PC-9 (cell line): ENCODE measurements at regions not wholly inside any gene's neighbourhood (a gene's known extent, or its start where the extent isn't known, plus 50 kb on each side); places are given as distances from the start of the nearest gene placed in this dataset.

ENCODE experiments used
- BruUV-seq: library from RNA; stranded (reverse); fragments of 400-500 nt; replicated peaks from 2 replicates; lab custom pipeline; 2021; lab: Mats Ljungman, UMichigan
- CTCF ChIA-PET: fragments of 300-600 bp; sonication (Branson Sonifier 250); formaldehyde crosslinking; loops from one replicate; lab custom pipeline; 2022; ENCODE audit warnings: antibody characterized with exemption; lab: Charles Lee
- POLR2A ChIA-PET: fragments of 300-600 bp; sonication (Branson Sonifier 250); formaldehyde crosslinking; loops from one replicate; lab custom pipeline; 2022; ENCODE audit warnings: antibody characterized with exemption; ENCODE audit not compliant: unreplicated experiment; lab: Charles Lee
- DNase-seq, 2 experiments: peaks; one replicate each; pipeline versions ENCODE4 v3.0.0 to v3.0.0-alpha.2; 2015 to 2022; ENCODE audit warnings: mixed read lengths in 1 of 2
- H2AFZ ChIP-seq: fragments of 200-600 bp; sonication (generic); 2 replicates; pipeline ENCODE4 v1.8.1; 2017; ENCODE audit warnings: antibody characterized with exemption
- H3F3A ChIP-seq: fragments of 200-600 bp; sonication (generic); 2 replicates; pipeline ENCODE4 v1.8.1; 2017; ENCODE audit warnings: antibody characterized with exemption, mild to moderate bottlenecking, low read depth; ENCODE audit not compliant: insufficient read depth
- H3K27ac ChIP-seq: fragments of 200-600 bp; sonication (generic); 2 replicates; pipeline ENCODE4 v1.6.1; 2016; ENCODE audit warnings: mixed run types
- H3K27me3 ChIP-seq: fragments of 200-600 bp; sonication (generic); 2 replicates; pipeline ENCODE4 v1.6.1; 2016; ENCODE audit warnings: low read depth, mixed run types; ENCODE audit not compliant: insufficient read depth
- H3K36me3 ChIP-seq: fragments of 200-600 bp; sonication (generic); 2 replicates; pipeline ENCODE4 v1.6.1; 2016; ENCODE audit warnings: low read depth, mixed run types
- H3K4me1 ChIP-seq: fragments of 200-600 bp; sonication (generic); replicated peaks from 2 replicates; pipeline ENCODE4 v1.6.1; 2016; ENCODE audit warnings: mixed run types; ENCODE audit not compliant: insufficient read depth
- H3K4me2 ChIP-seq: fragments of 200-600 bp; sonication (generic); 2 replicates; pipeline ENCODE4 v1.6.1; 2017; ENCODE audit warnings: mixed run types
- H3K4me3 ChIP-seq: fragments of 200-600 bp; sonication (generic); 2 replicates; pipeline ENCODE4 v1.6.1; 2016; ENCODE audit warnings: mixed run types
- H3K79me2 ChIP-seq: fragments of 200-600 bp; sonication (generic); 2 replicates; pipeline ENCODE4 v1.6.1; 2017; ENCODE audit warnings: low read depth, mixed run types
- H3K9me2 ChIP-seq: fragments of 200-600 bp; sonication (generic); 2 replicates; pipeline ENCODE4 v1.8.1; 2017; ENCODE audit warnings: mild to moderate bottlenecking; ENCODE audit not compliant: insufficient read depth
- H3K9me3 ChIP-seq: fragments of 200-600 bp; sonication (generic); 2 replicates; pipeline ENCODE4 v1.8.1; 2016; ENCODE audit warnings: low read depth; ENCODE audit not compliant: insufficient read depth
- H4K20me1 ChIP-seq: fragments of 200-600 bp; sonication (generic); 2 replicates; pipeline ENCODE4 v1.8.1; 2017; ENCODE audit not compliant: insufficient read depth
- CTCF ChIP-seq: fragments of 200-600 bp; sonication (generic); conservative IDR thresholded peaks from 2 replicates; pipeline ENCODE4 v1.6.1; 2017; ENCODE audit warnings: mixed run types, antibody characterized with exemption, mild to moderate bottlenecking, moderate library complexity
- EZH2 ChIP-seq: fragments of 200-600 bp; sonication (generic); IDR thresholded peaks from 2 replicates; pipeline ENCODE4 v1.8.0; 2017; ENCODE audit warnings: antibody characterized with exemption, low read depth
- intact Hi-C: fragments of 100-400 bp; cut with micrococcal nuclease; formaldehyde crosslinking; loops from one replicate; pipeline ENCODE4 v1.10.0; 2022; ENCODE audit not compliant: unreplicated experiment

GRCh38 chr4:111883557-111883999 is 261.7 kb upstream of the FAM241A start:
- no TSS peak for BruUV-seq
- Histone ChIP-seq H4K20me1 (no peaks in the 10 kb centered on the region), H3K9me3 (no peaks in the 10 kb centered on the region), H3K4me2 (no peak overlapping the region), H3K4me1 (no peaks in the 10 kb centered on the region), H2AFZ (no peak overlapping the region), H3K27ac (no peak overlapping the region), H3K4me3 (no peak overlapping the region), H3K27me3 (no peaks in the 10 kb centered on the region), H3F3A (no peaks in the 10 kb centered on the region), H3K9me2 (no peaks in the 10 kb centered on the region), H3K79me2 (no peaks in the 10 kb centered on the region), H3K36me3 (no peaks in the 10 kb centered on the region)
- TF ChIP-seq EZH2: no peak
- TF ChIP-seq CTCF: no peak
- intact Hi-C loops: no loop called here
- no peak for DNase-seq
- ChIA-PET POLR2A (no interaction called here), CTCF (no interaction called here)

- intact Hi-C loops: no loop called here
- no TSS peak for BruUV-seq
- ChIA-PET POLR2A (no interaction called here), CTCF (no interaction called here)
- Histone ChIP-seq H3F3A (no peaks in the 10 kb centered on the region), H3K9me3 (no peaks in the 10 kb centered on the region), H3K27ac (no peak overlapping the region), H2AFZ (no peak overlapping the region), H4K20me1 (no peaks in the 10 kb centered on the region), H3K36me3 (no peaks in the 10 kb centered on the region), H3K27me3 (no peaks in the 10 kb centered on the region), H3K9me2 (no peaks in the 10 kb centered on the region), H3K4me2 (no peak overlapping the region), H3K79me2 (no peaks in the 10 kb centered on the region), H3K4me3 (no peak overlapping the region), H3K4me1 (no peaks in the 10 kb centered on the region)
- no peak for TF ChIP-seq CTCF
- no peak for TF ChIP-seq EZH2
- DNase-seq: no peak
Observed at GRCh38 chr4:111890412-111890811, 254.8 kb upstream of the FAM241A start.

GRCh38 chr4:111905511-111905910 is 239.7 kb upstream of the FAM241A start:
- H3K27ac ChIP-seq: no peak overlapping the region
- H3K36me3 ChIP-seq: no peaks in the 10 kb centered on the region
- H3K9me2 ChIP-seq: no peaks in the 10 kb centered on the region
- no TSS peak for BruUV-seq
- H3K27me3 ChIP-seq: no peaks in the 10 kb centered on the region
- H2AFZ ChIP-seq: no peak overlapping the region
- H3K4me1 ChIP-seq: no peaks in the 10 kb centered on the region
- POLR2A ChIA-PET: no interaction called here
- CTCF ChIA-PET: no interaction called here
- H3K79me2 ChIP-seq: no peaks in the 10 kb centered on the region
- DNase-seq: no peak
- no peaks in the 10 kb centered on the region for H3K9me3 ChIP-seq
- no peaks in the 10 kb centered on the region for H4K20me1 ChIP-seq
- no peak overlapping the region for H3K4me2 ChIP-seq
- TF ChIP-seq EZH2 (no peak), CTCF (no peak)
- no peak overlapping the region for H3K4me3 ChIP-seq
- intact Hi-C loops: no loop called here
- no peaks in the 10 kb centered on the region for H3F3A ChIP-seq
